ENCODE measurements at regions not wholly inside any gene's neighbourhood (a gene's known extent, or its start where the extent isn't known, plus 50 kb on each side); places are given as distances from the start of the nearest gene placed in this dataset.

DNA sequence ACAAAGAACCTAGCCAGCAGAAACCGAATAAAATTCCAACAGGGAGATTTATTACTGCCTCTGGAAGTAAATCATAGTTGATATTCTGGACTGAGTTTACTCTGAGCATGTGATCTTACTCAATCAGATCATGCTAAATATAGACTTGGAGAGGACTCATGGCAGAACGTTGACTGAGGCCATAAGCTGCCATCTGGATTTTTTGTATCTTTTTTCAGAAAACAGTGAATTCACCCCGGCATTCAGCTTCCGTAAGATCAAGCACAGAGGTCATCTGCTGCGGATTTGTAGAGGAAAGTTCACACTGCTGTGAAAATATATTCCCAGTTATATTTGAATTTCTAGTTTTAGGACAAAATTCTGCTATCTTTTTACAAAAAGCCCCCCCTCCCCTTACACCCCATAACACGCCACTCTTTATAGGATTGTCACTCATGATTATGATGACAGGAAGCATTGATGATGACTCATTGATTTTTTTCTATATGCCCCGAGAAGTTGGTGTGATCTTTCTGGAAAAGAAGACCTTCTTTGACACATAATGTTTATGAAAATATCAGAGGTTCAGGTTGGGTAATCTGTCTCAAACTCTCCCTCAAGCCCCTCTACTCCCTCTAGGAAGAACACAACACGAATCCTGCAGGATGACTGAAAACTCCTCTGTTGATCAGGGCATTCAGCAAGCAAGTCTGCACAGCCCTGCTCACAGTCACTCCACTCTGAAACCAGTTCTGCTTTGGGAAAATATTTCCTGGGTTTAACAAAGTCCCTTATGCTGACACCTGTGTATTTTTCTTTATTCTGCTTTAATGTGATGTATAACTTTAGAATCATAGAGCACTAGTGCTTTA is 70.8 kb downstream of the NXNL2 start:
- WGBS (ENCODE audit: insufficient coverage) = 45% methylated on average over 4 of the region's 8 CpGs
- H3K4me1 ChIP-seq (ENCODE audit: control insufficient read depth in 1 of 2, insufficient read depth in 2 of 2, low read length in 2 of 2) = no peaks in the 10 kb centered on the region
- H3K36me3 Mint-ChIP-seq = no peaks in the 10 kb centered on the region
- no peaks in the 10 kb centered on the region for H3K79me2 ChIP-seq (ENCODE audit: insufficient read depth, low read length)
- no peak overlapping the region for H3K4me2 ChIP-seq (replicated peaks; ENCODE audit: extremely low read depth, low read length, poor library complexity, severe bottlenecking)
- peaks cover 0 to 5% (median 2%) of the 10 kb centered on the region in 7 donors for H3K9me3 Mint-ChIP-seq
- H3K36me3 ChIP-seq (replicated peaks in 1 of 2; ENCODE audit: control insufficient read depth in 1 of 2, insufficient read depth in 2 of 2, low read length in 2 of 2) = no peaks in the 10 kb centered on the region
- no peaks in the 10 kb centered on the region for H3K9me3 ChIP-seq (replicated peaks in 1 of 2; ENCODE audit: control insufficient read depth in 1 of 2, insufficient read depth in 1 of 2, low read length in 2 of 2)
- no peaks in the 10 kb centered on the region for H3K27me3 ChIP-seq (ENCODE audit: control insufficient read depth in 2 of 2, insufficient read depth in 2 of 2, low read length in 2 of 2)
- H2AFZ ChIP-seq (ENCODE audit: insufficient read depth, low read depth, low read length, poor library complexity, severe bottlenecking) = no peak overlapping the region
- no peak overlapping the region for H3K27ac Mint-ChIP-seq
- TF ChIP-seq, protein P1, sequence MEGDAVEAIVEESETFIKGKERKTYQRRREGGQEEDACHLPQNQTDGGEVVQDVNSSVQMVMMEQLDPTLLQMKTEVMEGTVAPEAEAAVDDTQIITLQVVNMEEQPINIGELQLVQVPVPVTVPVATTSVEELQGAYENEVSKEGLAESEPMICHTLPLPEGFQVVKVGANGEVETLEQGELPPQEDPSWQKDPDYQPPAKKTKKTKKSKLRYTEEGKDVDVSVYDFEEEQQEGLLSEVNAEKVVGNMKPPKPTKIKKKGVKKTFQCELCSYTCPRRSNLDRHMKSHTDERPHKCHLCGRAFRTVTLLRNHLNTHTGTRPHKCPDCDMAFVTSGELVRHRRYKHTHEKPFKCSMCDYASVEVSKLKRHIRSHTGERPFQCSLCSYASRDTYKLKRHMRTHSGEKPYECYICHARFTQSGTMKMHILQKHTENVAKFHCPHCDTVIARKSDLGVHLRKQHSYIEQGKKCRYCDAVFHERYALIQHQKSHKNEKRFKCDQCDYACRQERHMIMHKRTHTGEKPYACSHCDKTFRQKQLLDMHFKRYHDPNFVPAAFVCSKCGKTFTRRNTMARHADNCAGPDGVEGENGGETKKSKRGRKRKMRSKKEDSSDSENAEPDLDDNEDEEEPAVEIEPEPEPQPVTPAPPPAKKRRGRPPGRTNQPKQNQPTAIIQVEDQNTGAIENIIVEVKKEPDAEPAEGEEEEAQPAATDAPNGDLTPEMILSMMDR (IDR thresholded peaks at IDR 0.05) = no peak
- no peak overlapping the region for H3K4me3 Mint-ChIP-seq
- peaks cover 2 to 4% (median 3%) of the 10 kb centered on the region in 3 donors for H3K27me3 Mint-ChIP-seq (ENCODE audit: low read depth in 3 of 3)
- no peak overlapping the region for H3K4me3 ChIP-seq (replicated peaks in 1 of 3; ENCODE audit: low read depth in 2 of 3, low read length in 3 of 3)
- no peak overlapping the region for H3K27ac ChIP-seq (ENCODE audit: low read depth in 1 of 2, low read length in 2 of 2)
- H3K4me1 Mint-ChIP-seq = no peaks in the 10 kb centered on the region
- H4K20me1 ChIP-seq (ENCODE audit: insufficient read depth, low read length) = no peaks in the 10 kb centered on the region
- intact Hi-C loops (cut with micrococcal nuclease) = no loop called here
- DNase-seq = no peak
- no peak overlapping the region for H3K9ac ChIP-seq (ENCODE audit: insufficient read depth, low read length, poor library complexity, severe bottlenecking)

- no CpG with 5 or more reads among the region's 3 CpGs for WGBS (ENCODE audit: insufficient coverage)
These were observed 79.4 kb downstream of the NXNL2 start for GRCh38 chr9:88614359-88614758.

More at GRCh38 chr9:88614359-88614758, 79.4 kb downstream of the NXNL2 start:
- no peaks in the 10 kb centered on the region for H3K79me2 ChIP-seq (ENCODE audit: insufficient read depth, low read length)
- Mint-ChIP-seq H3K27me3 (ENCODE audit: low read depth in 3 of 3) (peaks cover 0 to 3% (median 2%) of the 10 kb centered on the region in 3 donors), H3K9me3 (peaks cover 8 to 37% (median 27%) of the 10 kb centered on the region in 7 donors), H3K4me3 (no peak overlapping the region), H3K36me3 (no peaks in the 10 kb centered on the region), H3K4me1 (no peaks in the 10 kb centered on the region), H3K27ac (no peak overlapping the region)
- H3K4me1 ChIP-seq (ENCODE audit: control insufficient read depth in 1 of 2, insufficient read depth in 2 of 2, low read length in 2 of 2) = no peaks in the 10 kb centered on the region
- TF ChIP-seq, protein P1 (IDR thresholded peaks at IDR 0.05) = no peak
- H3K9ac ChIP-seq (ENCODE audit: insufficient read depth, low read length, poor library complexity, severe bottlenecking) = no peak overlapping the region
- H4K20me1 ChIP-seq (ENCODE audit: insufficient read depth, low read length) = no peaks in the 10 kb centered on the region
- no peak for DNase-seq
- peaks cover 11 to 15% of the 10 kb centered on the region in 2 donors for H3K9me3 ChIP-seq (replicated peaks in 1 of 2; ENCODE audit: control insufficient read depth in 1 of 2, insufficient read depth in 1 of 2, low read length in 2 of 2)
- intact Hi-C loops (cut with micrococcal nuclease) = no loop called here
- no peak overlapping the region for H2AFZ ChIP-seq (ENCODE audit: insufficient read depth, low read depth, low read length, poor library complexity, severe bottlenecking)
- H3K36me3 ChIP-seq (replicated peaks in 1 of 2; ENCODE audit: control insufficient read depth in 1 of 2, insufficient read depth in 2 of 2, low read length in 2 of 2) = no peaks in the 10 kb centered on the region
- H3K4me2 ChIP-seq (replicated peaks; ENCODE audit: extremely low read depth, low read length, poor library complexity, severe bottlenecking) = no peak overlapping the region
- H3K27ac ChIP-seq (ENCODE audit: low read depth in 1 of 2, low read length in 2 of 2) = no peak overlapping the region
- H3K27me3 ChIP-seq (ENCODE audit: control insufficient read depth in 2 of 2, insufficient read depth in 2 of 2, low read length in 2 of 2) = no peaks in the 10 kb centered on the region
- no peak overlapping the region for H3K4me3 ChIP-seq (replicated peaks in 1 of 3; ENCODE audit: low read depth in 2 of 3, low read length in 3 of 3)

Data from CD14-positive monocyte (primary cell).